Neural cell (in vitro differentiated cells): ENCODE measurements at regions not wholly inside any gene's neighbourhood (a gene's known extent, or its start where the extent isn't known, plus 50 kb on each side); places are given as distances from the start of the nearest gene placed in this dataset.

Source experiments
- H2AFZ ChIP-seq: fragments of 200-600, 300-800 bp; sonication (generic), shearing (Covaris generic); 2 replicates; pipeline ENCODE4 v1.6.0; 2014; ENCODE audit warnings: low read depth, mild to moderate bottlenecking, antibody characterized with exemption, low read length, moderate library complexity
- H3F3A ChIP-seq: fragments of 200-600 bp; shearing (Covaris generic); 2 replicates; pipeline ENCODE4 v1.6.1; 2016; ENCODE audit warnings: mild to moderate bottlenecking, moderate library complexity, mixed read lengths, antibody characterized with exemption, low read length; ENCODE audit not compliant: insufficient read depth, poor library complexity, severe bottlenecking
- H3K27ac ChIP-seq: fragments of 200-600, 300-800 bp; sonication (generic), shearing (Covaris generic); 2 replicates; pipeline ENCODE4 v1.5.1; 2014; ENCODE audit warnings: mild to moderate bottlenecking, low read length, moderate library complexity
- H3K27me3 ChIP-seq: fragments of 300-800, 200-600 bp; sonication (generic), shearing (Covaris generic); 2 replicates; pipeline ENCODE4 v1.6.0; 2014; ENCODE audit warnings: mild to moderate bottlenecking, low read depth, low read length, moderate library complexity; ENCODE audit not compliant: insufficient read depth
- H3K36me3 ChIP-seq: fragments of 300-800, 200-600 bp; sonication (generic), shearing (Covaris generic); 2 replicates; pipeline ENCODE4 v1.5.1; 2014; ENCODE audit warnings: mild to moderate bottlenecking, antibody characterized with exemption, low read length, moderate library complexity; ENCODE audit not compliant: insufficient read depth
- H3K4me2 ChIP-seq: fragments of 300-800, 200-600 bp; sonication (generic), shearing (Covaris generic); 2 replicates; pipeline ENCODE4 v1.6.0; 2014; ENCODE audit warnings: mild to moderate bottlenecking, low read length
- H3K4me3 ChIP-seq: fragments of 300-800, 200-600 bp; sonication (generic), shearing (Covaris generic); 2 replicates; pipeline ENCODE4 v1.5.1; 2014; ENCODE audit warnings: mild to moderate bottlenecking, low read length, moderate library complexity
- H3K79me2 ChIP-seq: fragments of 200-600 bp; shearing (Covaris generic); replicated peaks from 2 replicates; pipeline ENCODE4 v1.6.0; 2014; ENCODE audit warnings: mild to moderate bottlenecking, low read length, moderate library complexity; ENCODE audit not compliant: insufficient read depth
- H3K9ac ChIP-seq: fragments of 300-800, 200-600 bp; sonication (generic), shearing (Covaris generic); 2 replicates; pipeline ENCODE4 v1.6.1; 2016; ENCODE audit warnings: mild to moderate bottlenecking, low read length, mixed read lengths
- H3K9me2 ChIP-seq: fragments of 200-600 bp; shearing (Covaris generic); 2 replicates; pipeline ENCODE4 v1.6.1; 2016; ENCODE audit warnings: mild to moderate bottlenecking, low read length, mixed read lengths; ENCODE audit not compliant: insufficient read depth
- H3K9me3 ChIP-seq: fragments of 200-600, 300-800 bp; sonication (generic), shearing (Covaris generic); 2 replicates; pipeline ENCODE4 v1.6.1; 2016; ENCODE audit warnings: mild to moderate bottlenecking, mixed run types, low read length, moderate library complexity, mixed read lengths
- H4K20me1 ChIP-seq: fragments of 200-600 bp; shearing (Covaris generic); 2 replicates; pipeline ENCODE4 v1.6.1; 2016; ENCODE audit warnings: mild to moderate bottlenecking, mixed run types; ENCODE audit not compliant: insufficient read depth
- EP300 ChIP-seq: fragments of 450-650 bp; conservative IDR thresholded peaks from 2 replicates; pipeline ENCODE4 v1.6.1; 2014; ENCODE audit warnings: antibody characterized with exemption, mild to moderate bottlenecking, moderate library complexity; ENCODE audit not compliant: poor library complexity, severe bottlenecking
- EZH2 ChIP-seq: fragments of 200-600, 300-800 bp; shearing (Covaris generic), sonication (generic); IDR thresholded peaks from 2 replicates; pipeline ENCODE4 v1.6.1; 2014; ENCODE audit warnings: antibody characterized with exemption, low read length, borderline replicate concordance, mild to moderate bottlenecking; ENCODE audit not compliant: insufficient read depth, poor library complexity, severe bottlenecking
- MXI1 ChIP-seq: fragments of 450-650 bp; conservative IDR thresholded peaks from 2 replicates; pipeline ENCODE4 v1.6.1; 2014; ENCODE audit warnings: antibody characterized with exemption, mild to moderate bottlenecking; ENCODE audit not compliant: poor library complexity, severe bottlenecking
- POLR2AphosphoS5 ChIP-seq: IDR thresholded peaks from 2 replicates; pipeline ENCODE4 v1.6.1; 2012
- RAD21 ChIP-seq: fragments of 450-650 bp; conservative IDR thresholded peaks from 2 replicates; pipeline ENCODE4 v1.6.1; 2014; ENCODE audit warnings: antibody characterized with exemption, mild to moderate bottlenecking, moderate library complexity
- SMC3 ChIP-seq: fragments of 450-650 bp; conservative IDR thresholded peaks from 2 replicates; pipeline ENCODE4 v1.6.1; 2014; ENCODE audit warnings: antibody characterized with exemption, mild to moderate bottlenecking, moderate library complexity; ENCODE audit not compliant: poor library complexity
- TAF1 ChIP-seq: IDR thresholded peaks from 2 replicates; pipeline ENCODE4 v1.6.1; 2012; ENCODE audit warnings: low read depth
- TF ChIP-seq, protein P1 (sequence below): IDR thresholded peaks from 2 replicates; pipeline ENCODE4 v1.6.1; 2012; ENCODE audit warnings: borderline replicate concordance
- TF ChIP-seq, protein P2 (sequence below): fragments of 450-650 bp; IDR thresholded peaks from 2 replicates; pipeline ENCODE4 v1.5.1; 2014; ENCODE audit warnings: antibody characterized with exemption, mild to moderate bottlenecking, moderate library complexity; ENCODE audit not compliant: poor library complexity, severe bottlenecking

DNA sequence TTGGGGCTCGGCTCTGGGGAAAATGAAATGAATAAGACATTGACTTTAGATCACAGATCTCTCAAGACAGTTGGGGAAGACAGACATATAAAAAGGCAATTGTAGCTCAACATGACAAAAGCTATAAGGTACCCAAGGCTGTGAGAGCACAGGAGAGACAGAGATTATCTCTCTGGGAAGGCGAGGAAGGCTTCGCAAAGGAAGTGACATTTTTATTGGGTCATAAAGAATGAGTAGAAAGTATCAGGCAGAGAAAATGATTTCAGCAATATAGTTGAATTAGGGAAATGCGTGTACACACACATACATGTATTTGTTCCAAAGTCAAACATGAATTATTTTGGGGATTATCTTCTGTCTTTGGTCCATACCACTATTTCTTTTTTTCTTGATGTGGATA, 381.8 kb upstream of the ADAMTSL1 start:
- H3K36me3 ChIP-seq, result no peaks in the 10 kb centered on the region
- no peak overlapping the region for H3K4me3 ChIP-seq
- TF ChIP-seq POLR2AphosphoS5, result no peak
- H3K79me2 ChIP-seq, result no peaks in the 10 kb centered on the region
- H4K20me1 ChIP-seq, result no peaks in the 10 kb centered on the region
- H3K9me3 ChIP-seq, result no peaks in the 10 kb centered on the region
- H3K9ac ChIP-seq, result no peak overlapping the region
- H3K27ac ChIP-seq, result no peak overlapping the region
- H3K4me2 ChIP-seq, result no peak overlapping the region
- H3K27me3 ChIP-seq, result no peaks in the 10 kb centered on the region
- H3F3A ChIP-seq, result no peaks in the 10 kb centered on the region
- H3K9me2 ChIP-seq, result no peaks in the 10 kb centered on the region
- no peak overlapping the region for H2AFZ ChIP-seq

DNA sequence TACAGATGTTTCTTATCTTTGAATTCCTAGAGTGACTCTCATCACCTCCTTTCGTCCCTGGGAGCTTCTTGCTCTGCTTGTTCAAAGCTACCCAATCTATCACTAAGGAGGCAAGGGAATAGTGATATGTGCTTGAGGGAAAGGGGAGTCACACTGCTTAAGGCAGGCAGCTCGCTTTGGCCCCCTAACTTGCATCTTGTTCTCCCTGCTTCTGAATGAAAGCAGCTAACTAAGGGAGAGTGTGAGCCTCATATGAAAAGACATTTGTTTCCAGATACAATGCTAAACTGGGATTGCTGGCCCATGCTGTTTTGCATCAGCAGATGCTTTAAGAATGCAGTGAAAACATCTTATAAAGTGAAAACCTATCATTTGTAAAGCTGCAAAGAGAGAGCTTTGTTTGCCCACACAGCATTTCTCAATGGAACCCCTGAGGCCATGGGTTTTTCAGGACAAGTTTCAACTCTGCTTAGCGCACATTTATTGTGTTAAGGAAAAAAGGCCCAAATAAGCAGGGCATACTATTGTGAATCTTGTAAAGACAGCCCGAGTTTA, 367.9 kb upstream of the ADAMTSL1 start:
- no peaks in the 10 kb centered on the region for H3K36me3 ChIP-seq
- H4K20me1 ChIP-seq, result no peaks in the 10 kb centered on the region
- no peak overlapping the region for H2AFZ ChIP-seq
- peaks cover 80% of the 10 kb centered on the region for H3K27me3 ChIP-seq
- H3K4me3 ChIP-seq, result no peak overlapping the region
- H3K27ac ChIP-seq, result no peak overlapping the region
- no peaks in the 10 kb centered on the region for H3K9me2 ChIP-seq
- H3K9me3 ChIP-seq, result no peaks in the 10 kb centered on the region
- no peaks in the 10 kb centered on the region for H3K79me2 ChIP-seq
- H3K9ac ChIP-seq, result no peak overlapping the region
- TF ChIP-seq MXI1, result no peak
- no peak for TF ChIP-seq EP300
- TF ChIP-seq TAF1, result no peak
- no peak for TF ChIP-seq POLR2AphosphoS5
- no peak for TF ChIP-seq EZH2
- TF ChIP-seq RAD21, result no peak
- TF ChIP-seq SMC3, result no peak
- TF ChIP-seq, protein P1, sequence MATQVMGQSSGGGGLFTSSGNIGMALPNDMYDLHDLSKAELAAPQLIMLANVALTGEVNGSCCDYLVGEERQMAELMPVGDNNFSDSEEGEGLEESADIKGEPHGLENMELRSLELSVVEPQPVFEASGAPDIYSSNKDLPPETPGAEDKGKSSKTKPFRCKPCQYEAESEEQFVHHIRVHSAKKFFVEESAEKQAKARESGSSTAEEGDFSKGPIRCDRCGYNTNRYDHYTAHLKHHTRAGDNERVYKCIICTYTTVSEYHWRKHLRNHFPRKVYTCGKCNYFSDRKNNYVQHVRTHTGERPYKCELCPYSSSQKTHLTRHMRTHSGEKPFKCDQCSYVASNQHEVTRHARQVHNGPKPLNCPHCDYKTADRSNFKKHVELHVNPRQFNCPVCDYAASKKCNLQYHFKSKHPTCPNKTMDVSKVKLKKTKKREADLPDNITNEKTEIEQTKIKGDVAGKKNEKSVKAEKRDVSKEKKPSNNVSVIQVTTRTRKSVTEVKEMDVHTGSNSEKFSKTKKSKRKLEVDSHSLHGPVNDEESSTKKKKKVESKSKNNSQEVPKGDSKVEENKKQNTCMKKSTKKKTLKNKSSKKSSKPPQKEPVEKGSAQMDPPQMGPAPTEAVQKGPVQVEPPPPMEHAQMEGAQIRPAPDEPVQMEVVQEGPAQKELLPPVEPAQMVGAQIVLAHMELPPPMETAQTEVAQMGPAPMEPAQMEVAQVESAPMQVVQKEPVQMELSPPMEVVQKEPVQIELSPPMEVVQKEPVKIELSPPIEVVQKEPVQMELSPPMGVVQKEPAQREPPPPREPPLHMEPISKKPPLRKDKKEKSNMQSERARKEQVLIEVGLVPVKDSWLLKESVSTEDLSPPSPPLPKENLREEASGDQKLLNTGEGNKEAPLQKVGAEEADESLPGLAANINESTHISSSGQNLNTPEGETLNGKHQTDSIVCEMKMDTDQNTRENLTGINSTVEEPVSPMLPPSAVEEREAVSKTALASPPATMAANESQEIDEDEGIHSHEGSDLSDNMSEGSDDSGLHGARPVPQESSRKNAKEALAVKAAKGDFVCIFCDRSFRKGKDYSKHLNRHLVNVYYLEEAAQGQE, result no peak
- TF ChIP-seq, protein P2, sequence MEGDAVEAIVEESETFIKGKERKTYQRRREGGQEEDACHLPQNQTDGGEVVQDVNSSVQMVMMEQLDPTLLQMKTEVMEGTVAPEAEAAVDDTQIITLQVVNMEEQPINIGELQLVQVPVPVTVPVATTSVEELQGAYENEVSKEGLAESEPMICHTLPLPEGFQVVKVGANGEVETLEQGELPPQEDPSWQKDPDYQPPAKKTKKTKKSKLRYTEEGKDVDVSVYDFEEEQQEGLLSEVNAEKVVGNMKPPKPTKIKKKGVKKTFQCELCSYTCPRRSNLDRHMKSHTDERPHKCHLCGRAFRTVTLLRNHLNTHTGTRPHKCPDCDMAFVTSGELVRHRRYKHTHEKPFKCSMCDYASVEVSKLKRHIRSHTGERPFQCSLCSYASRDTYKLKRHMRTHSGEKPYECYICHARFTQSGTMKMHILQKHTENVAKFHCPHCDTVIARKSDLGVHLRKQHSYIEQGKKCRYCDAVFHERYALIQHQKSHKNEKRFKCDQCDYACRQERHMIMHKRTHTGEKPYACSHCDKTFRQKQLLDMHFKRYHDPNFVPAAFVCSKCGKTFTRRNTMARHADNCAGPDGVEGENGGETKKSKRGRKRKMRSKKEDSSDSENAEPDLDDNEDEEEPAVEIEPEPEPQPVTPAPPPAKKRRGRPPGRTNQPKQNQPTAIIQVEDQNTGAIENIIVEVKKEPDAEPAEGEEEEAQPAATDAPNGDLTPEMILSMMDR, result no peak
- no peaks in the 10 kb centered on the region for H3F3A ChIP-seq
- no peak overlapping the region for H3K4me2 ChIP-seq

DNA sequence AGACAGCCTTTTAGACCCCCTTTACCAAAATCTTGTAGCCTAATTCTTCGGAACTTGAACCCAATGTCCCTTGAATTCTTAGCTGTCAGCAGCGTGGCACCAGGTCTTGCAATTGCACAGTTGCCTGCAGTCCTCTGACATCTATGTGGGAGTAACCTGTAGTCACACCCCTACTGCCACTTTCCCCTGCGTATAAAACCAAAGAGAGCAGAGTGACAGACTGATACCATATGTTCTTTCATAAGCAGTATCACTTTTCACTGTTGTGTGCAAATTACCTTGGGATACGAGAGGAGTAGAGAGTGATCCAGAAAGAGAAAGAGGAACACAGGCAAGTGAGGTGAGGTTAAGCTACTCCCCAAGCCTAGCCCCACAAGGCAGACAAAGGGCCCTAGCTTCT, 364.3 kb upstream of the ADAMTSL1 start:
- Histone ChIP-seq H3K36me3 (no peaks in the 10 kb centered on the region), H3K9me3 (no peaks in the 10 kb centered on the region), H3K79me2 (no peaks in the 10 kb centered on the region), H3K27ac (no peak overlapping the region), H3K9ac (no peak overlapping the region), H3F3A (no peaks in the 10 kb centered on the region), H3K4me2 (no peak overlapping the region), H3K4me3 (no peak overlapping the region), H3K27me3 (peaks cover 68% of the 10 kb centered on the region), H3K9me2 (no peaks in the 10 kb centered on the region), H2AFZ (no peak overlapping the region), H4K20me1 (no peaks in the 10 kb centered on the region)
- TF ChIP-seq RAD21 (no peak), POLR2AphosphoS5 (no peak), MXI1 (no peak), EZH2 (no peak), TAF1 (no peak), SMC3 (no peak), EP300 (no peak)
- TF ChIP-seq, protein P1, result no peak
- TF ChIP-seq, protein P2, result no peak
